Thymus (tissue), 11 donors: ENCODE measurements at regions not wholly inside any gene's neighbourhood (a gene's known extent, or its start where the extent isn't known, plus 50 kb on each side); places are given as distances from the start of the nearest gene placed in this dataset.

Experiments
- DNase-seq, 9 donors: peaks; one replicate each; pipeline ENCODE4 v3.0.0-alpha.2; 2013; ENCODE audit warnings: low spot score in 9 of 9, low read depth in 6 of 9, missing footprints in 1 of 9
- H3K27ac ChIP-seq, 2 donors: one replicate each; pipeline ENCODE4 v1.5.1; 2013; ENCODE audit warnings: control low read depth in 1 of 2, low read depth in 1 of 2, low read length in 1 of 2, mild to moderate bottlenecking in 1 of 2, moderate library complexity in 1 of 2
- H3K27me3 ChIP-seq, 2 donors: one replicate each; pipeline ENCODE4 v1.5.1; 2013; ENCODE audit warnings: low read length in 1 of 2; ENCODE audit not compliant: control insufficient read depth in 2 of 2, insufficient read depth in 1 of 2
- H3K36me3 ChIP-seq, 2 donors: one replicate each; pipeline ENCODE4 v1.5.1; 2013; ENCODE audit warnings: low read length in 1 of 2, mild to moderate bottlenecking in 1 of 2, moderate library complexity in 1 of 2; ENCODE audit not compliant: control insufficient read depth in 2 of 2, insufficient read depth in 2 of 2
- H3K4me1 ChIP-seq, 2 donors: one replicate each; pipeline ENCODE4 v1.5.1; 2013; ENCODE audit warnings: low read length in 2 of 2; ENCODE audit not compliant: control insufficient read depth in 2 of 2, insufficient read depth in 2 of 2
- H3K4me3 ChIP-seq, 2 donors: one replicate each; pipeline ENCODE4 v1.5.1; 2013; ENCODE audit warnings: low read length in 2 of 2, control low read depth in 1 of 2, mild to moderate bottlenecking in 1 of 2
- H3K9me3 ChIP-seq, 2 donors: one replicate each; pipeline ENCODE4 v1.5.1; 2013; ENCODE audit warnings: low read length in 1 of 2, mild to moderate bottlenecking in 1 of 2; ENCODE audit not compliant: control insufficient read depth in 2 of 2, insufficient read depth in 1 of 2
- WGBS: extraction: QIAGEN DNeasy Blood & Tissue Kit; methylation state at CpG from one replicate; pipeline ENCODE4 v1.1.7; 2013; 5-methylcytosine and 5-hydroxymethylcytosine counted together
- donor health status: healthy.

- Histone ChIP-seq H3K27ac (no peak overlapping the region), H3K4me1 (no peaks in the 10 kb centered on the region), H3K4me3 (no peak overlapping the region), H3K27me3 (no peaks in the 10 kb centered on the region), H3K9me3 (no peaks in the 10 kb centered on the region), H3K36me3 (no peaks in the 10 kb centered on the region)
- 85% methylated on average over 2 of the region's 2 CpGs for whole genome bisulfite sequencing
- no peak for DNase-seq
These were observed 431.5 kb upstream of the SGCD start for GRCh38 chr5:155895484-155895883.

DNA sequence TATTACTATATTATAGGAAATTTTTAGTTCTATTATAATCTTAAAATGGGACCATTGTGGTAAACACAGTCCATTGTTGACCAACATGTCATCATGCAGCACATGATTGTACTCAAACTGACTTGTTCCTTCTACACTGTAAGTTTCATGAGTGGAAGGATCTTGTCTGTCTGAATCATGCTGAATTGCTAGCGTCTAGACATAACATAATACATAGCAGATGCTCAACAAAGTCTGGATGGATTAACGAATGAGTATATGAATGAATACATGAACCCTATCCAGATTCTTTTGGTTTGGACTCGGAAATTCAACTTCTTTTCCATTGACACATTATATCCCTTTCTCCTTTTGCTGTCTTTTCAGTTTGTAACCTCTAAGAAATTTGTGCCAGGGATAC, 429.2 kb upstream of the SGCD start:
- H3K27ac ChIP-seq = no peak overlapping the region
- 88% methylated on average over 3 of the region's 3 CpGs for WGBS
- DNase-seq = no peak
- no peak overlapping the region for H3K4me3 ChIP-seq
- no peaks in the 10 kb centered on the region for H3K9me3 ChIP-seq
- H3K4me1 ChIP-seq = no peaks in the 10 kb centered on the region
- no peaks in the 10 kb centered on the region for H3K36me3 ChIP-seq
- no peaks in the 10 kb centered on the region for H3K27me3 ChIP-seq

DNA sequence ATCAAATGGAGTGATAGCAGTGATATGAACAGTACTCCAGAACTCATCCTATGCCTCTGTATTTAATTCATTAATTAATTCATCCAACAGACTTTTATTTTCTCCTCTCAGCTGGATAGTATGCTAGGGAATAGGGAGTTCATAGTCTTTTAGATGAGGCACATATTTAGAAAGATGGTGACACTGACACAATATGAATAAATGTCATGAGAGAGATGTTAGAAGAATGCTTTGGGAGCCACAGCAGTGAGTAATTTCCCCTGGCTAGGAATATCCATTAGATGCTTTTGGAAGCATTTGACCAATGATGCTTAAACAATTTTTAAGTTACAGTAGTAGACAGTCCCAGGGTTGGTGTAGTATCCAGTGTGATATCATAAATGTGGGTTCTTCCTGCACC, 428.7 kb upstream of the SGCD start:
- H3K27ac ChIP-seq = no peak overlapping the region
- H3K27me3 ChIP-seq = no peaks in the 10 kb centered on the region
- H3K36me3 ChIP-seq = no peaks in the 10 kb centered on the region
- H3K4me1 ChIP-seq = no peaks in the 10 kb centered on the region
- DNase-seq = no peak
- H3K9me3 ChIP-seq = no peaks in the 10 kb centered on the region
- no peak overlapping the region for H3K4me3 ChIP-seq

DNA sequence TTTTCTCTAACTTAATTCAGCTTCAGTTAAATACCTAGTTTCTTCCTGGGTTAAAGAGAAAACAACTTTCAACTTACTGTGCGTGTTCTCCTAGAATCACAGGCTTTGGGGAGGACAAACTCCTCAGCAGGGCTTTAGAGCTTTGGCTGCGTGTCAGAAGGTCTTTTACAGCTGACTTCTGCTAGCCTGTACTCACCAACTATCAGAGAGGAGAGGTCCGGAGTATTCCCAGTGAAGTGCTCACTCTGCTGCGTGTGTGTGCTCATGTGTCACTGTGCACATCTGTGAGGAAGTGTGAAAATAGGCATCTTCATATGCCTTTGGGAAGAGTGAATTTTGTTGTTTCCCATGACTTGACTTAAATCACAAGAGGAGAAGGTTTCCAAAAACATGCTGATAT, 423.2 kb upstream of the SGCD start:
- Histone ChIP-seq H3K4me1 (no peaks in the 10 kb centered on the region), H3K27ac (no peak overlapping the region), H3K36me3 (no peaks in the 10 kb centered on the region), H3K27me3 (no peaks in the 10 kb centered on the region), H3K9me3 (no peaks in the 10 kb centered on the region), H3K4me3 (no peak overlapping the region)
- DNase-seq = no peak
- WGBS = 90% methylated on average over 4 of the region's 4 CpGs

- Histone ChIP-seq H3K36me3 (no peaks in the 10 kb centered on the region), H3K9me3 (no peaks in the 10 kb centered on the region), H3K27me3 (no peaks in the 10 kb centered on the region), H3K27ac (no peak overlapping the region), H3K4me3 (no peak overlapping the region), H3K4me1 (no peaks in the 10 kb centered on the region)
- DNase-seq = no peak
- 90% methylated on average over 3 of the region's 3 CpGs for WGBS
These were observed 421.6 kb upstream of the SGCD start for GRCh38 chr5:155905364-155905763.

DNA sequence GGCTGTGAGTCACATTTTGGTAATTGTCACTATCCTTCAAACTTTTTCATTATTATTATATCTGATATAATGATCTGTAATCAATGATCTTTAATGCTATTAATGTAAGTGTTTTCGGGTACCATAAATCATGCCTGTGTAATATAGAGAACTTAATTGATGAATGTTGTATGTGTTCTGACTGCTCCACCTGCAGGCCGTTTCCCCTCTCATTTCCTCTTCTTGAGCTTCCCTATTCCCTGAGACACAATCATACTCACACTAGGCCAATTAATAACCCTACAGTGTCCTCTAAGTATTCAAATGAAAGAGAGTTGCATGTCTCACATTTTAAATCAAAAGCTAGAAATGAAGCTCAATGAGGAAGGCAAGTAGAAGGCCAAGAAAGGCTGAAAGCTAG, 420.9 kb upstream of the SGCD start:
- Histone ChIP-seq H3K36me3 (no peaks in the 10 kb centered on the region), H3K9me3 (no peaks in the 10 kb centered on the region), H3K27ac (no peak overlapping the region), H3K4me3 (no peak overlapping the region), H3K4me1 (no peaks in the 10 kb centered on the region), H3K27me3 (no peaks in the 10 kb centered on the region)
- 44% methylated on average over 2 of the region's 2 CpGs for WGBS
- DNase-seq = no peak

DNA sequence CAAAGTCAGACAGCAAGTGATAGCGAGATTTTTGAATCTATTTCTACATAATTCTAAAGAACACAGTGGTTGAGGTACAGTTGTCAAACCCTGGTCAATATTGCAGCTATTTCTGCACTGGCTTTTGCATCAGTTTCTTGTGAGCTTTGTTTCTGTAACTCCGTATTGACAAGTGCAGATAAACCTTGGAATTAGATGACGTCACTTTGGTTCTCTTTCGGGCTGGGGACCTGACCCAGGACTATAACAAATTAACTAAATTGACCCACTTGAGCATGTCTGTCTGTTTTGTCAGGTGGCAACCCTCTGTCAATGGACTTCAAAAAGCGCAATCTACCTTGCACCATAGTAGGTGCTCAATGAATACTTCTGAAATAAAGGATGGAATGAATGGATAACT, 418.4 kb upstream of the SGCD start:
- Histone ChIP-seq H3K27ac (no peak overlapping the region), H3K36me3 (no peaks in the 10 kb centered on the region), H3K4me3 (no peak overlapping the region), H3K27me3 (no peaks in the 10 kb centered on the region), H3K9me3 (no peaks in the 10 kb centered on the region), H3K4me1 (no peaks in the 10 kb centered on the region)
- DNase-seq = no peak
- WGBS = 91% methylated on average over 5 of the region's 5 CpGs

DNA sequence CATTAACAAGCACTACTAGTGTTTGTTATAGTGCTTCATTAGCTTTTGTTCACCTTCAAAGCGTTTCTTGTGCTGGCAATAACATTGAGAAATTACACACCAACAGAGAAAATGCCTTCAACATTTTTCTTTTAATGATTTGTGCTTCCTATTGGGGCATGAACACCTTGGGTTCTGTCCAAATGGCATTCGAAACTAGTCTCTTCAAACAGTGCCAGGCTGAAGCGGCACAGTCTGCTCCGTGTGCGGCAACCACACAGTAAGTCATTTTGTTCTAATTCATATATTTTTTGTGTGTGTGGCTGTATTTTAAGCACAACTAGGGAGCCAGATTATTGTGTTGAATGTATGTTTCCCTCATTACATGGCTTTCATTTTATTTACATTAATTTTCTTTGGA, 414.7 kb upstream of the SGCD start:
- DNase-seq = no peak
- no peaks in the 10 kb centered on the region for H3K36me3 ChIP-seq
- WGBS = 91% methylated on average over 5 of the region's 5 CpGs
- H3K4me3 ChIP-seq = no peak overlapping the region
- no peaks in the 10 kb centered on the region for H3K9me3 ChIP-seq
- H3K27me3 ChIP-seq = no peaks in the 10 kb centered on the region
- no peaks in the 10 kb centered on the region for H3K4me1 ChIP-seq
- no peak overlapping the region for H3K27ac ChIP-seq

DNA sequence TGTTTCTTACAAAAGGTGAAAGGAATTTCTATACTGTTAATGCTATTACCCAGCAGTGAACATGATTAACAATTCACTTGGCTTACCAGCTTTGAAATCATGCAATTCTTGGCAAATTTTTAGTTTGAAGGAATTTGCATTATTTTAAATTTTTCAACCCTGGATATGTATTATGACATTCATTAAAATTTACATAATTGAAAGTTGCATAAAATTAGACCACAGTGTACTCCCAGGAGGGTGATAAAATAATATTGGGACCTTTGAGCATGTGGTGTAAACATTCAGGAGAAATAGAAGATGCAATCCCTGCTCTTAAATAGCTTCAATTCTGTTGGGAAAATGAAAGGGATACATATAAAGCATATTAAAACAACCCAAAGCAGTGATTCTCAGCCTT, 412.2 kb upstream of the SGCD start:
- Histone ChIP-seq H3K27me3 (no peaks in the 10 kb centered on the region), H3K27ac (no peak overlapping the region), H3K36me3 (no peaks in the 10 kb centered on the region), H3K4me1 (no peaks in the 10 kb centered on the region), H3K4me3 (no peak overlapping the region), H3K9me3 (no peaks in the 10 kb centered on the region)
- no peak for DNase-seq

DNA sequence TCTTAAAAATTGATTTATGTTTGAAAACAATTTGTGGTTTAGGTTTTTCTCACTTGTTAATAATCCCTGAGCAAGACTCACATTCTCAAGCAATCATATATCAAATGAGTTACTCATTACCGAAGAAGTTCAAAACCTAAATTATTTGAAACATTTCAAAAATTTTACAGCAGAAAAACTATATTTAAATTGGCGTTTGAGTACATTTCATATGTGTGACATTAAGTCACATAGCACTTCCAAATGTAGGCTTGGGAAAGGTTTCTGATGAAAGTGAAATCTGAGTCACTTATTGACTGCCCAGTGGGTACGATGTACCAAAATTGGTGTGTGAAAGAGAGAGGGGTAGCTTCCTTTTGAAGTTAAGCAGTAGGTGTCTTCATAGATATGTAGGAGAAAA, 411.4 kb upstream of the SGCD start:
- H3K36me3 ChIP-seq = no peaks in the 10 kb centered on the region
- no peak for DNase-seq
- WGBS = 60% methylated on average over 3 of the region's 3 CpGs
- no peaks in the 10 kb centered on the region for H3K4me1 ChIP-seq
- H3K27me3 ChIP-seq = no peaks in the 10 kb centered on the region
- no peak overlapping the region for H3K27ac ChIP-seq
- H3K9me3 ChIP-seq = no peaks in the 10 kb centered on the region
- no peak overlapping the region for H3K4me3 ChIP-seq
